Tibial nerve (tissue), 4 donors: ENCODE measurements at regions not wholly inside any gene's neighbourhood (a gene's known extent, or its start where the extent isn't known, plus 50 kb on each side); places are given as distances from the start of the nearest gene placed in this dataset.

Experiments used
- EP300 ChIP-seq, 2 donors: sonication (generic); formaldehyde crosslinking; IDR thresholded peaks; one replicate each; pipeline ENCODE4 v1.6.1; 2017; ENCODE audit warnings: antibody characterized with exemption in 2 of 2, mild to moderate bottlenecking in 1 of 2
- POLR2A ChIP-seq, 2 donors: fragments of 450-650 bp; IDR thresholded peaks; one replicate each; pipeline ENCODE4 v1.6.1; 2017; ENCODE audit warnings: antibody characterized with exemption in 2 of 2, mild to moderate bottlenecking in 2 of 2, moderate library complexity in 2 of 2
- TF ChIP-seq, protein P1 (sequence below), 5 experiments: fragments of 200-600 bp in 3 of 5; fragments of 450-650 bp in 2 of 5; sonication (generic) in 3 of 5; IDR thresholded peaks; one replicate each; pipeline ENCODE4 v1.5.1; 2016 to 2019; ENCODE audit warnings: antibody characterized with exemption in 5 of 5, mild to moderate bottlenecking in 3 of 5, moderate library complexity in 2 of 5

DNA sequence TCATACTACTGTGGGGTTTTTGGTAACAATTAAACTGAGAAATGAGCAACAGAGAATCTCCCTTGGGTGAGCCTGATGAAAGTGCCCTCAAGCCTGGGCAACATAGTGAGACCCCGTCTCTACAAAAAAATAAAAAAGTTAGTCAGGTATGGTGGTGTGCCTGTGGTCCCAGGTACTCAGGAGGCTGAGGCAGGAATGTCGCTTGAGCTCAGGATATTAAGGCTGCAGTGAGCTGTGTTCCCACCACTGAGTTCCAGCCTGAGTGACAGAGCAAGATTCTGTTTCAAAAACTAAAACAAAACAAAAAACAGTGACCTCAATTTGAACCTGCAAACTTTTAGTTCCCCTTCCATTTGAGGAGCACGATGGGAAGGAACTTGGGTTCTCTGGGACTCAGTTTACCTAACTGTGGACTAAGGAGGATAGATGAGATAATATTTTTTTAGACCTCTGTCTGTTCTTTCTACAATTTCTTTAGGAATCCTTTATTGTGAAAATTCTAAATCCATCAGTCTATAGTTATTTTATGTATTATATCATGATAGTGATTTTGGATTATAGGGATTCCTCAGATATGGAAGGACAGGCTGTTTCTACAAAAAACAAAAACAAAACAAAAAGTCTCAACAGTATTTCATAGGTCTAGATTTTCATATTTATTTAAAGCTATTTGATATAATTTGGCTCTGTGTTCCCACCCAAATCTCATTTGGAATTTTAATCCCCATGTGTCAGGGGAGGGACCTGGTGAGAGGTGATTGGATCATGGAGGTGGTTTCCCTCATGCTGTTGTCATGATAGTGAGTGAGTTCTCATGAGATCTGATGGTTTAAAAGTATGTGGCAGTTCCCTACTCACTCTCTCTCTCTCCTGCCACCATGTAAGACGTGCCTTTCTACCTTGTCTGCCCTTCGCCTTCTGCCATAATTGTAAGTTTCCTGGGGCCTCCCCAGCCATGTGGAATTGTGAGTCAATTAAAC, 178.6 kb downstream of the MYCN start:
- TF ChIP-seq, protein P1, sequence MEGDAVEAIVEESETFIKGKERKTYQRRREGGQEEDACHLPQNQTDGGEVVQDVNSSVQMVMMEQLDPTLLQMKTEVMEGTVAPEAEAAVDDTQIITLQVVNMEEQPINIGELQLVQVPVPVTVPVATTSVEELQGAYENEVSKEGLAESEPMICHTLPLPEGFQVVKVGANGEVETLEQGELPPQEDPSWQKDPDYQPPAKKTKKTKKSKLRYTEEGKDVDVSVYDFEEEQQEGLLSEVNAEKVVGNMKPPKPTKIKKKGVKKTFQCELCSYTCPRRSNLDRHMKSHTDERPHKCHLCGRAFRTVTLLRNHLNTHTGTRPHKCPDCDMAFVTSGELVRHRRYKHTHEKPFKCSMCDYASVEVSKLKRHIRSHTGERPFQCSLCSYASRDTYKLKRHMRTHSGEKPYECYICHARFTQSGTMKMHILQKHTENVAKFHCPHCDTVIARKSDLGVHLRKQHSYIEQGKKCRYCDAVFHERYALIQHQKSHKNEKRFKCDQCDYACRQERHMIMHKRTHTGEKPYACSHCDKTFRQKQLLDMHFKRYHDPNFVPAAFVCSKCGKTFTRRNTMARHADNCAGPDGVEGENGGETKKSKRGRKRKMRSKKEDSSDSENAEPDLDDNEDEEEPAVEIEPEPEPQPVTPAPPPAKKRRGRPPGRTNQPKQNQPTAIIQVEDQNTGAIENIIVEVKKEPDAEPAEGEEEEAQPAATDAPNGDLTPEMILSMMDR (IDR thresholded peaks at IDR 0.05), result no peak
- no peak for TF ChIP-seq POLR2A (IDR thresholded peaks at IDR 0.05)
- TF ChIP-seq EP300 (IDR thresholded peaks at IDR 0.05), result no peak
